ENCODE measurements at regions not wholly inside any gene's neighbourhood (a gene's known extent, or its start where the extent isn't known, plus 50 kb on each side); places are given as distances from the start of the nearest gene placed in this dataset.

GRCh38 chr7:69269806-69270205 is 328.5 kb upstream of the AUTS2 start:
- no peak for TF ChIP-seq CTCF (IDR thresholded peaks at IDR 0.05)

- TF ChIP-seq CTCF (IDR thresholded peaks at IDR 0.05), result no peak
Measured at GRCh38 chr7:69272101-69272500, 326.2 kb upstream of the AUTS2 start.

- TF ChIP-seq CTCF (IDR thresholded peaks at IDR 0.05), result no peak
Measured at GRCh38 chr7:69276011-69276729, 322.1 kb upstream of the AUTS2 start.

GRCh38 chr7:69277366-69277765 is 320.9 kb upstream of the AUTS2 start:
- TF ChIP-seq CTCF (IDR thresholded peaks at IDR 0.05), result no peak

- TF ChIP-seq CTCF (IDR thresholded peaks at IDR 0.05), result no peak
Measured at GRCh38 chr7:69282946-69283345, 315.3 kb upstream of the AUTS2 start.

- TF ChIP-seq CTCF (IDR thresholded peaks at IDR 0.05), result no peak
Measured at GRCh38 chr7:69283421-69283820, 314.9 kb upstream of the AUTS2 start.

GRCh38 chr7:69285854-69286253 is 312.4 kb upstream of the AUTS2 start:
- TF ChIP-seq CTCF (IDR thresholded peaks at IDR 0.05), result no peak

- TF ChIP-seq CTCF (IDR thresholded peaks at IDR 0.05), result no peak
Measured at GRCh38 chr7:69295977-69296376, 302.3 kb upstream of the AUTS2 start.
